Ishikawa (cell line): ENCODE measurements at regions not wholly inside any gene's neighbourhood (a gene's known extent, or its start where the extent isn't known, plus 50 kb on each side); places are given as distances from the start of the nearest gene placed in this dataset.

ENCODE experiments used
- CEBPB ChIP-seq: IDR thresholded peaks from 2 replicates; pipeline ENCODE4 v1.6.1; 2012
- CREB1 ChIP-seq: IDR thresholded peaks from 2 replicates; pipeline ENCODE4 v1.6.1; 2012; ENCODE audit warnings: low read depth
- EP300 ChIP-seq: IDR thresholded peaks from 2 replicates; pipeline ENCODE4 v1.6.1; 2012; ENCODE audit warnings: borderline replicate concordance
- FOXM1 ChIP-seq: IDR thresholded peaks from 2 replicates; pipeline ENCODE4 v1.6.1; 2012; ENCODE audit warnings: low read depth, borderline replicate concordance
- RAD21 ChIP-seq: IDR thresholded peaks from 2 replicates; pipeline ENCODE4 v1.6.1; 2012; ENCODE audit warnings: low read depth
- TAF1 ChIP-seq: IDR thresholded peaks from 2 replicates; pipeline ENCODE4 v1.6.1; 2012; ENCODE audit warnings: low read depth, mild to moderate bottlenecking
- TCF12 ChIP-seq: IDR thresholded peaks from 2 replicates; pipeline ENCODE4 v1.6.1; 2012; ENCODE audit warnings: low read depth
- YY1 ChIP-seq: IDR thresholded peaks from 2 replicates; pipeline ENCODE4 v1.6.1; 2012; ENCODE audit warnings: low read depth
- TF ChIP-seq, protein P1 (sequence below): IDR thresholded peaks from 2 replicates; pipeline ENCODE4 v1.6.1; 2012
- TF ChIP-seq, protein P2 (sequence below): IDR thresholded peaks from 2 replicates; pipeline ENCODE4 v1.6.1; 2012; ENCODE audit warnings: low read depth, mild to moderate bottlenecking
- TF ChIP-seq, protein P3 (sequence below): IDR thresholded peaks from 2 replicates; pipeline ENCODE4 v1.6.1; 2012

DNA sequence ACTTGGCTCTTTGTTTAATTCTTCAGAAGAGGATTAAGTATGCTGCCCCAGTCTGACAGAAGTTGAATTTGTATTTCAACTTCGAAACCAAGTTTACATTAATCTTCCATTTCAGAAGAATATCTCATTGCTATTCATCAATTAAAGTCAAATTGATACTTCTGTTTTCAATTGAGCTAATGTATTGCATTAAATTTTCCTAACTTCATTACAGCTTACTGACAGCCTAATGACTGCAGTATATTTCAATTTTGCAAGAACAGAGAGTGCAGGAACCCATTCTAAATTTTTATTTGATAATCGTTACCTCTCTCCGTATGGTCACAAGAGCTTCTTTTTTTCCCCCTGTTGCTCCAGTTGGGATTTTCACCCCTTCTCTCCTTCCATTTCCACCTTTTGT, 218.0 kb downstream of the CALCRL start:
- TF ChIP-seq RAD21 (no peak), EP300 (no peak), TAF1 (no peak), TCF12 (no peak), FOXM1 (no peak), YY1 (no peak), CREB1 (no peak), CEBPB (no peak)
- TF ChIP-seq, protein P1, sequence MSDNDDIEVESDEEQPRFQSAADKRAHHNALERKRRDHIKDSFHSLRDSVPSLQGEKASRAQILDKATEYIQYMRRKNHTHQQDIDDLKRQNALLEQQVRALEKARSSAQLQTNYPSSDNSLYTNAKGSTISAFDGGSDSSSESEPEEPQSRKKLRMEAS: no peak
- TF ChIP-seq, protein P2, sequence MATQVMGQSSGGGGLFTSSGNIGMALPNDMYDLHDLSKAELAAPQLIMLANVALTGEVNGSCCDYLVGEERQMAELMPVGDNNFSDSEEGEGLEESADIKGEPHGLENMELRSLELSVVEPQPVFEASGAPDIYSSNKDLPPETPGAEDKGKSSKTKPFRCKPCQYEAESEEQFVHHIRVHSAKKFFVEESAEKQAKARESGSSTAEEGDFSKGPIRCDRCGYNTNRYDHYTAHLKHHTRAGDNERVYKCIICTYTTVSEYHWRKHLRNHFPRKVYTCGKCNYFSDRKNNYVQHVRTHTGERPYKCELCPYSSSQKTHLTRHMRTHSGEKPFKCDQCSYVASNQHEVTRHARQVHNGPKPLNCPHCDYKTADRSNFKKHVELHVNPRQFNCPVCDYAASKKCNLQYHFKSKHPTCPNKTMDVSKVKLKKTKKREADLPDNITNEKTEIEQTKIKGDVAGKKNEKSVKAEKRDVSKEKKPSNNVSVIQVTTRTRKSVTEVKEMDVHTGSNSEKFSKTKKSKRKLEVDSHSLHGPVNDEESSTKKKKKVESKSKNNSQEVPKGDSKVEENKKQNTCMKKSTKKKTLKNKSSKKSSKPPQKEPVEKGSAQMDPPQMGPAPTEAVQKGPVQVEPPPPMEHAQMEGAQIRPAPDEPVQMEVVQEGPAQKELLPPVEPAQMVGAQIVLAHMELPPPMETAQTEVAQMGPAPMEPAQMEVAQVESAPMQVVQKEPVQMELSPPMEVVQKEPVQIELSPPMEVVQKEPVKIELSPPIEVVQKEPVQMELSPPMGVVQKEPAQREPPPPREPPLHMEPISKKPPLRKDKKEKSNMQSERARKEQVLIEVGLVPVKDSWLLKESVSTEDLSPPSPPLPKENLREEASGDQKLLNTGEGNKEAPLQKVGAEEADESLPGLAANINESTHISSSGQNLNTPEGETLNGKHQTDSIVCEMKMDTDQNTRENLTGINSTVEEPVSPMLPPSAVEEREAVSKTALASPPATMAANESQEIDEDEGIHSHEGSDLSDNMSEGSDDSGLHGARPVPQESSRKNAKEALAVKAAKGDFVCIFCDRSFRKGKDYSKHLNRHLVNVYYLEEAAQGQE: no peak
- TF ChIP-seq, protein P3, sequence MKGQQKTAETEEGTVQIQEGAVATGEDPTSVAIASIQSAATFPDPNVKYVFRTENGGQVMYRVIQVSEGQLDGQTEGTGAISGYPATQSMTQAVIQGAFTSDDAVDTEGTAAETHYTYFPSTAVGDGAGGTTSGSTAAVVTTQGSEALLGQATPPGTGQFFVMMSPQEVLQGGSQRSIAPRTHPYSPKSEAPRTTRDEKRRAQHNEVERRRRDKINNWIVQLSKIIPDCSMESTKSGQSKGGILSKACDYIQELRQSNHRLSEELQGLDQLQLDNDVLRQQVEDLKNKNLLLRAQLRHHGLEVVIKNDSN: no peak
